ENCODE measurements at regions not wholly inside any gene's neighbourhood (a gene's known extent, or its start where the extent isn't known, plus 50 kb on each side); places are given as distances from the start of the nearest gene placed in this dataset.

DNA sequence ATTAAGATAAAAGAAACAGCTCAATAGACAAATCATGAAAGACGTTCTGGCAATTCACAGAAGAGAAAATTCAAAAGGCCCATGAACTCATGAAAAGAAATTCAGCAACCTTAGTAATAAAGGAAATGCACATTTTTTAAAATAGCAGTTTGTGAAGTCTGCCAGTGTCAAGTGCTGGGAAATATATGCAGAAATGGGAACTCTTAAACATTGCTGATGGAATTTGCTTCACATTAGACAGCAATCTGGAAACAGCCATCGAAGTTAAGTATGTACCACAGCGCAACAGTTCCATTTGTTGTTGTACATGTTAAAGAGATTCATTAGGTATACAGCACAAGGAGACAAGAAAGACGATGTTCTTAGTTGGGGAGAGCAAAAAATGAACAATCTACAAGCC is 319.4 kb upstream of the SALL1 start:
- TF ChIP-seq POLR2A (IDR thresholded peaks at IDR 0.05) (no peak), CTCF (IDR thresholded peaks at IDR 0.05) (no peak), EP300 (IDR thresholded peaks at IDR 0.05; ENCODE audit: low read depth) (no peak)

All from transverse colon (tissue), 3 donors.